H1 (cell line): ENCODE measurements at regions not wholly inside any gene's neighbourhood (a gene's known extent, or its start where the extent isn't known, plus 50 kb on each side); places are given as distances from the start of the nearest gene placed in this dataset.

Experiments
- EZH2 ChIP-seq: fragments of 200-600 bp; sonication (generic); IDR thresholded peaks from 2 replicates; pipeline ENCODE4 v1.7.1; 2012; ENCODE audit warnings: low read depth, mild to moderate bottlenecking, moderate library complexity, low read length, inconsistent platforms; ENCODE audit not compliant: severe bottlenecking
- RFX5 ChIP-seq: IDR thresholded peaks from 2 replicates; pipeline ENCODE4 v1.6.1; 2011; ENCODE audit warnings: low read depth, low read length, improper control_type of control experiment, borderline replicate concordance
- ZNF274 ChIP-seq: IDR thresholded peaks from 2 replicates; pipeline ENCODE4 v1.7.0; 2012; ENCODE audit warnings: low read length, borderline replicate concordance; ENCODE audit errors: extremely low read depth
- TF ChIP-seq, protein P1 (sequence below): fragments of 300-600 bp; sonication (generic); IDR thresholded peaks from 2 replicates; pipeline ENCODE4 v1.7.1; 2012; ENCODE audit warnings: low read length, moderate library complexity, mild to moderate bottlenecking, inconsistent platforms; ENCODE audit not compliant: insufficient replicate concordance
- TF ChIP-seq, protein P2 (sequence below): IDR thresholded peaks from 2 replicates; pipeline ENCODE4 v1.6.1; 2011; ENCODE audit warnings: low read length, improper control_type of control experiment
- TF ChIP-seq, protein P3 (sequence below): IDR thresholded peaks from 2 replicates; pipeline ENCODE4 v1.6.1; 2011; ENCODE audit warnings: low read depth, mild to moderate bottlenecking, low read length; ENCODE audit not compliant: insufficient read depth

DNA sequence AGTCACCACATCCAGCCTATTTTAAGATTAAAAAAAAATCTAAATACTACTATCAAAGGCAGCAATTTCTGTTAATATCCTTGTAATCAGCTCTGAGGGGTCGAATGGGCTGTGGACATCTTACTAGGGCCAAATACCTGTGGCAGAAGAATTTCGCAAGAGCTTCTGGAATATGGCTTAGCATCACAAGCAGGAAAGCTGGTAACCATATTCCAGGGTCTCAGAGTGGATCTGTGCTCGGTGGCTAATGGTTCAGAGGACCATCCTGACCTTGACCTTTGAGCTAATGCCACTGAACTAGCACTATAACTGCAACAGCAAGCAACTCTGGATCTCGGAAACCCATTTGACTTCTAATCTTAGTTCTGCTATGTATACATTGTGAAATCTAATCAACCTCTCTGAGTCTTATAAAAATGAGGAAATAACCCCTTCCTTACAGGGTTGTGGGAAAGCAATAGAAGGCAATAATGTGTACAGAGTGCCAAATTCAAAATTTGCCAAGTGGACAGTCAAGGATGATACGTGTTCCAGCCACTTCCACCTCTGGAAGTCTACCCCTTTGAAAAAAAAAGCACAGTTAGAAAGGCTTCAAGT lies 65.5 kb downstream of the CYP26A1 start (continued):
- TF ChIP-seq RFX5 (no peak), EZH2 (no peak), ZNF274 (no peak)
- TF ChIP-seq, protein P1, sequence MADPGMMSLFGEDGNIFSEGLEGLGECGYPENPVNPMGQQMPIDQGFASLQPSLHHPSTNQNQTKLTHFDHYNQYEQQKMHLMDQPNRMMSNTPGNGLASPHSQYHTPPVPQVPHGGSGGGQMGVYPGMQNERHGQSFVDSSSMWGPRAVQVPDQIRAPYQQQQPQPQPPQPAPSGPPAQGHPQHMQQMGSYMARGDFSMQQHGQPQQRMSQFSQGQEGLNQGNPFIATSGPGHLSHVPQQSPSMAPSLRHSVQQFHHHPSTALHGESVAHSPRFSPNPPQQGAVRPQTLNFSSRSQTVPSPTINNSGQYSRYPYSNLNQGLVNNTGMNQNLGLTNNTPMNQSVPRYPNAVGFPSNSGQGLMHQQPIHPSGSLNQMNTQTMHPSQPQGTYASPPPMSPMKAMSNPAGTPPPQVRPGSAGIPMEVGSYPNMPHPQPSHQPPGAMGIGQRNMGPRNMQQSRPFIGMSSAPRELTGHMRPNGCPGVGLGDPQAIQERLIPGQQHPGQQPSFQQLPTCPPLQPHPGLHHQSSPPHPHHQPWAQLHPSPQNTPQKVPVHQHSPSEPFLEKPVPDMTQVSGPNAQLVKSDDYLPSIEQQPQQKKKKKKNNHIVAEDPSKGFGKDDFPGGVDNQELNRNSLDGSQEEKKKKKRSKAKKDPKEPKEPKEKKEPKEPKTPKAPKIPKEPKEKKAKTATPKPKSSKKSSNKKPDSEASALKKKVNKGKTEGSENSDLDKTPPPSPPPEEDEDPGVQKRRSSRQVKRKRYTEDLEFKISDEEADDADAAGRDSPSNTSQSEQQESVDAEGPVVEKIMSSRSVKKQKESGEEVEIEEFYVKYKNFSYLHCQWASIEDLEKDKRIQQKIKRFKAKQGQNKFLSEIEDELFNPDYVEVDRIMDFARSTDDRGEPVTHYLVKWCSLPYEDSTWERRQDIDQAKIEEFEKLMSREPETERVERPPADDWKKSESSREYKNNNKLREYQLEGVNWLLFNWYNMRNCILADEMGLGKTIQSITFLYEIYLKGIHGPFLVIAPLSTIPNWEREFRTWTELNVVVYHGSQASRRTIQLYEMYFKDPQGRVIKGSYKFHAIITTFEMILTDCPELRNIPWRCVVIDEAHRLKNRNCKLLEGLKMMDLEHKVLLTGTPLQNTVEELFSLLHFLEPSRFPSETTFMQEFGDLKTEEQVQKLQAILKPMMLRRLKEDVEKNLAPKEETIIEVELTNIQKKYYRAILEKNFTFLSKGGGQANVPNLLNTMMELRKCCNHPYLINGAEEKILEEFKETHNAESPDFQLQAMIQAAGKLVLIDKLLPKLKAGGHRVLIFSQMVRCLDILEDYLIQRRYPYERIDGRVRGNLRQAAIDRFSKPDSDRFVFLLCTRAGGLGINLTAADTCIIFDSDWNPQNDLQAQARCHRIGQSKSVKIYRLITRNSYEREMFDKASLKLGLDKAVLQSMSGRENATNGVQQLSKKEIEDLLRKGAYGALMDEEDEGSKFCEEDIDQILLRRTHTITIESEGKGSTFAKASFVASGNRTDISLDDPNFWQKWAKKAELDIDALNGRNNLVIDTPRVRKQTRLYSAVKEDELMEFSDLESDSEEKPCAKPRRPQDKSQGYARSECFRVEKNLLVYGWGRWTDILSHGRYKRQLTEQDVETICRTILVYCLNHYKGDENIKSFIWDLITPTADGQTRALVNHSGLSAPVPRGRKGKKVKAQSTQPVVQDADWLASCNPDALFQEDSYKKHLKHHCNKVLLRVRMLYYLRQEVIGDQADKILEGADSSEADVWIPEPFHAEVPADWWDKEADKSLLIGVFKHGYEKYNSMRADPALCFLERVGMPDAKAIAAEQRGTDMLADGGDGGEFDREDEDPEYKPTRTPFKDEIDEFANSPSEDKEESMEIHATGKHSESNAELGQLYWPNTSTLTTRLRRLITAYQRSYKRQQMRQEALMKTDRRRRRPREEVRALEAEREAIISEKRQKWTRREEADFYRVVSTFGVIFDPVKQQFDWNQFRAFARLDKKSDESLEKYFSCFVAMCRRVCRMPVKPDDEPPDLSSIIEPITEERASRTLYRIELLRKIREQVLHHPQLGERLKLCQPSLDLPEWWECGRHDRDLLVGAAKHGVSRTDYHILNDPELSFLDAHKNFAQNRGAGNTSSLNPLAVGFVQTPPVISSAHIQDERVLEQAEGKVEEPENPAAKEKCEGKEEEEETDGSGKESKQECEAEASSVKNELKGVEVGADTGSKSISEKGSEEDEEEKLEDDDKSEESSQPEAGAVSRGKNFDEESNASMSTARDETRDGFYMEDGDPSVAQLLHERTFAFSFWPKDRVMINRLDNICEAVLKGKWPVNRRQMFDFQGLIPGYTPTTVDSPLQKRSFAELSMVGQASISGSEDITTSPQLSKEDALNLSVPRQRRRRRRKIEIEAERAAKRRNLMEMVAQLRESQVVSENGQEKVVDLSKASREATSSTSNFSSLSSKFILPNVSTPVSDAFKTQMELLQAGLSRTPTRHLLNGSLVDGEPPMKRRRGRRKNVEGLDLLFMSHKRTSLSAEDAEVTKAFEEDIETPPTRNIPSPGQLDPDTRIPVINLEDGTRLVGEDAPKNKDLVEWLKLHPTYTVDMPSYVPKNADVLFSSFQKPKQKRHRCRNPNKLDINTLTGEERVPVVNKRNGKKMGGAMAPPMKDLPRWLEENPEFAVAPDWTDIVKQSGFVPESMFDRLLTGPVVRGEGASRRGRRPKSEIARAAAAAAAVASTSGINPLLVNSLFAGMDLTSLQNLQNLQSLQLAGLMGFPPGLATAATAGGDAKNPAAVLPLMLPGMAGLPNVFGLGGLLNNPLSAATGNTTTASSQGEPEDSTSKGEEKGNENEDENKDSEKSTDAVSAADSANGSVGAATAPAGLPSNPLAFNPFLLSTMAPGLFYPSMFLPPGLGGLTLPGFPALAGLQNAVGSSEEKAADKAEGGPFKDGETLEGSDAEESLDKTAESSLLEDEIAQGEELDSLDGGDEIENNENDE = no peak
- TF ChIP-seq, protein P2, sequence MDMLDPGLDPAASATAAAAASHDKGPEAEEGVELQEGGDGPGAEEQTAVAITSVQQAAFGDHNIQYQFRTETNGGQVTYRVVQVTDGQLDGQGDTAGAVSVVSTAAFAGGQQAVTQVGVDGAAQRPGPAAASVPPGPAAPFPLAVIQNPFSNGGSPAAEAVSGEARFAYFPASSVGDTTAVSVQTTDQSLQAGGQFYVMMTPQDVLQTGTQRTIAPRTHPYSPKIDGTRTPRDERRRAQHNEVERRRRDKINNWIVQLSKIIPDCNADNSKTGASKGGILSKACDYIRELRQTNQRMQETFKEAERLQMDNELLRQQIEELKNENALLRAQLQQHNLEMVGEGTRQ = no peak
- TF ChIP-seq, protein P3, sequence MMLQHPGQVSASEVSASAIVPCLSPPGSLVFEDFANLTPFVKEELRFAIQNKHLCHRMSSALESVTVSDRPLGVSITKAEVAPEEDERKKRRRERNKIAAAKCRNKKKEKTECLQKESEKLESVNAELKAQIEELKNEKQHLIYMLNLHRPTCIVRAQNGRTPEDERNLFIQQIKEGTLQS = no peak
